H1 (cell line): ENCODE measurements at regions not wholly inside any gene's neighbourhood (a gene's known extent, or its start where the extent isn't known, plus 50 kb on each side); places are given as distances from the start of the nearest gene placed in this dataset.

ENCODE experiments used
- ATF2 ChIP-seq: IDR thresholded peaks from 2 replicates; pipeline ENCODE4 v1.6.1; 2012; ENCODE audit warnings: low read length, inconsistent platforms
- CHD2 ChIP-seq: IDR thresholded peaks from 2 replicates; pipeline ENCODE4 v1.6.1; 2012; ENCODE audit warnings: low read length, improper control_type of control experiment
- CTCF ChIP-seq, 3 experiments: IDR thresholded peaks; 1 replicate in 2 of 3; 2 replicates in 1 of 3; pipeline versions ENCODE4 v1.5.1 to v1.6.1; 2011; ENCODE audit warnings: low read length in 3 of 3, mild to moderate bottlenecking in 3 of 3, inconsistent platforms in 2 of 3, low read depth in 1 of 3, moderate library complexity in 1 of 3; ENCODE audit not compliant: insufficient read depth in 1 of 3; ENCODE audit errors: control extremely low read depth in 1 of 3
- EZH2 ChIP-seq: fragments of 200-600 bp; sonication (generic); IDR thresholded peaks from 2 replicates; pipeline ENCODE4 v1.7.1; 2012; ENCODE audit warnings: low read depth, mild to moderate bottlenecking, moderate library complexity, low read length, inconsistent platforms; ENCODE audit not compliant: severe bottlenecking
- GABPA ChIP-seq: IDR thresholded peaks from 2 replicates; pipeline ENCODE4 v1.6.1; 2011; ENCODE audit warnings: mild to moderate bottlenecking, low read length, moderate library complexity, borderline replicate concordance; ENCODE audit not compliant: insufficient read depth
- GTF2F1 ChIP-seq: IDR thresholded peaks from 2 replicates; pipeline ENCODE4 v1.6.1; 2012; ENCODE audit warnings: low read depth, low read length, improper control_type of control experiment, borderline replicate concordance
- POLR2A ChIP-seq, 2 experiments: IDR thresholded peaks; 1 replicate in 1 of 2; 2 replicates in 1 of 2; pipeline ENCODE4 v1.6.1; 2011; ENCODE audit warnings: low read depth in 2 of 2, low read length in 2 of 2, mild to moderate bottlenecking in 2 of 2; ENCODE audit errors: control extremely low read depth in 1 of 2
- POLR2AphosphoS5 ChIP-seq: IDR thresholded peaks from 2 replicates; pipeline ENCODE4 v1.6.1; 2011; ENCODE audit warnings: low read depth, low read length
- RAD21 ChIP-seq, 2 experiments: IDR thresholded peaks in 1 of 2; conservative IDR thresholded peaks in 1 of 2; 2 replicates each; pipeline ENCODE4 v1.6.1; 2011; ENCODE audit warnings: low read depth in 2 of 2, low read length in 2 of 2, improper control_type of control experiment in 1 of 2, inconsistent platforms in 1 of 2, mild to moderate bottlenecking in 1 of 2, moderate library complexity in 1 of 2
- SIX5 ChIP-seq: IDR thresholded peaks from 2 replicates; pipeline ENCODE4 v1.6.1; 2011; ENCODE audit warnings: mild to moderate bottlenecking, low read depth, low read length
- TAF1 ChIP-seq: IDR thresholded peaks from 2 replicates; pipeline ENCODE4 v1.6.1; 2011; ENCODE audit warnings: mild to moderate bottlenecking, low read depth, low read length
- YY1 ChIP-seq: IDR thresholded peaks from 2 replicates; pipeline ENCODE4 v1.6.1; 2011; ENCODE audit warnings: low read depth, mild to moderate bottlenecking, low read length
- TF ChIP-seq, protein P1 (sequence below): IDR thresholded peaks from 2 replicates; pipeline ENCODE4 v1.6.1; 2011; ENCODE audit warnings: low read length, improper control_type of control experiment

DNA sequence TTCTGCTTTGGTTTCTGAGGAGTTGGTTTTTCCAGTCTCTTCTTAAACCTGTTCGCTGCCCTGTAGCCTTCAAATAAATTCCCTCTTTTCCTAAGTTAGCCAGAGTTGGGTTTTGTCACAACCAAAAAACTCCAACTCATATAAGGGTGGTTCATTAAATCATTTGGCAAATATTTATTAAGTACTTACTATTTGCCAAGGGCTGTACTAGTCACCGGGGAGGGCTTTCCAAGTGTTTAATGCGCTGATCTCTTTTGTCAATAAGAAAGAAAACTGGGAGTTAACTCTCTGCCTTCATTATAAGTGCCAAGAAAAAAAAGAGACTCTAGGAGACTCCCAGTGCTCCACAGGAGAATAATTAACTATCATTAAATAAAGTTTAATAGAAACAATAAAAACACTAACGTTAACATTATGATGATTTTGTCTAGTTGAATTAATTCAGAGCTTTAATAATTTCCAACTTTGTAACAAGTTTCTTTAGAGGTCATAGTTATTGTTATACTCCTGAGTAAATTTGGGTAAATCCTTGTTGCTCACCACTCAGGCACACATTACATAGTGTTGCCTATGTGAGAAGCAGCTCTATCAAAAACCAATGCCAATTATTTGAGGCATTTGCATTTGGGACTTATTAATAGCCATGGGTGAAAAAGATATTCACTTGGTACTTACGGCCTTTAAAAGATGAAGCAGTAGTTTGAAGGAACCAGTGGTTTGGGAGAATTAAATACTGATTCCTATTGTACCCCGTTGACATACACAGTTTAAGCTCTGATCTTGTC is 122.5 kb upstream of the TEX13D start:
- TF ChIP-seq EZH2 (no peak), CTCF (IDR thresholded peaks at IDR 0.05; ENCODE audit: control extremely low read depth in 1 of 3, insufficient read depth in 1 of 3, low read depth in 1 of 3, low read length in 3 of 3) (no peak), YY1 (no peak), POLR2AphosphoS5 (no peak), CHD2 (no peak), SIX5 (no peak), GTF2F1 (no peak), ATF2 (no peak), POLR2A (IDR thresholded peaks at IDR 0.05; ENCODE audit: control extremely low read depth in 1 of 2, low read depth in 2 of 2, low read length in 2 of 2) (no peak), GABPA (no peak), RAD21 (IDR thresholded peaks at IDR 0.05 in 1 of 2, conservative IDR thresholded peaks at IDR 0.05 in 1 of 2; ENCODE audit: low read depth in 2 of 2, low read length in 2 of 2) (no peak), TAF1 (no peak)
- TF ChIP-seq, protein P1, sequence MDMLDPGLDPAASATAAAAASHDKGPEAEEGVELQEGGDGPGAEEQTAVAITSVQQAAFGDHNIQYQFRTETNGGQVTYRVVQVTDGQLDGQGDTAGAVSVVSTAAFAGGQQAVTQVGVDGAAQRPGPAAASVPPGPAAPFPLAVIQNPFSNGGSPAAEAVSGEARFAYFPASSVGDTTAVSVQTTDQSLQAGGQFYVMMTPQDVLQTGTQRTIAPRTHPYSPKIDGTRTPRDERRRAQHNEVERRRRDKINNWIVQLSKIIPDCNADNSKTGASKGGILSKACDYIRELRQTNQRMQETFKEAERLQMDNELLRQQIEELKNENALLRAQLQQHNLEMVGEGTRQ = no peak
